Neural cell (in vitro differentiated cells): ENCODE measurements at regions not wholly inside any gene's neighbourhood (a gene's known extent, or its start where the extent isn't known, plus 50 kb on each side); places are given as distances from the start of the nearest gene placed in this dataset.

Source experiments
- H2AFZ ChIP-seq: fragments of 200-600, 300-800 bp; sonication (generic), shearing (Covaris generic); 2 replicates; pipeline ENCODE4 v1.6.0; 2014; ENCODE audit warnings: low read depth, mild to moderate bottlenecking, antibody characterized with exemption, low read length, moderate library complexity
- H3F3A ChIP-seq: fragments of 200-600 bp; shearing (Covaris generic); 2 replicates; pipeline ENCODE4 v1.6.1; 2016; ENCODE audit warnings: mild to moderate bottlenecking, moderate library complexity, mixed read lengths, antibody characterized with exemption, low read length; ENCODE audit not compliant: insufficient read depth, poor library complexity, severe bottlenecking
- H3K27ac ChIP-seq: fragments of 200-600, 300-800 bp; sonication (generic), shearing (Covaris generic); 2 replicates; pipeline ENCODE4 v1.5.1; 2014; ENCODE audit warnings: mild to moderate bottlenecking, low read length, moderate library complexity
- H3K27me3 ChIP-seq: fragments of 300-800, 200-600 bp; sonication (generic), shearing (Covaris generic); 2 replicates; pipeline ENCODE4 v1.6.0; 2014; ENCODE audit warnings: mild to moderate bottlenecking, low read depth, low read length, moderate library complexity; ENCODE audit not compliant: insufficient read depth
- H3K36me3 ChIP-seq: fragments of 300-800, 200-600 bp; sonication (generic), shearing (Covaris generic); 2 replicates; pipeline ENCODE4 v1.5.1; 2014; ENCODE audit warnings: mild to moderate bottlenecking, antibody characterized with exemption, low read length, moderate library complexity; ENCODE audit not compliant: insufficient read depth
- H3K4me2 ChIP-seq: fragments of 300-800, 200-600 bp; sonication (generic), shearing (Covaris generic); 2 replicates; pipeline ENCODE4 v1.6.0; 2014; ENCODE audit warnings: mild to moderate bottlenecking, low read length
- H3K4me3 ChIP-seq: fragments of 300-800, 200-600 bp; sonication (generic), shearing (Covaris generic); 2 replicates; pipeline ENCODE4 v1.5.1; 2014; ENCODE audit warnings: mild to moderate bottlenecking, low read length, moderate library complexity
- H3K79me2 ChIP-seq: fragments of 200-600 bp; shearing (Covaris generic); replicated peaks from 2 replicates; pipeline ENCODE4 v1.6.0; 2014; ENCODE audit warnings: mild to moderate bottlenecking, low read length, moderate library complexity; ENCODE audit not compliant: insufficient read depth
- H3K9ac ChIP-seq: fragments of 300-800, 200-600 bp; sonication (generic), shearing (Covaris generic); 2 replicates; pipeline ENCODE4 v1.6.1; 2016; ENCODE audit warnings: mild to moderate bottlenecking, low read length, mixed read lengths
- H3K9me2 ChIP-seq: fragments of 200-600 bp; shearing (Covaris generic); 2 replicates; pipeline ENCODE4 v1.6.1; 2016; ENCODE audit warnings: mild to moderate bottlenecking, low read length, mixed read lengths; ENCODE audit not compliant: insufficient read depth
- H3K9me3 ChIP-seq: fragments of 200-600, 300-800 bp; sonication (generic), shearing (Covaris generic); 2 replicates; pipeline ENCODE4 v1.6.1; 2016; ENCODE audit warnings: mild to moderate bottlenecking, mixed run types, low read length, moderate library complexity, mixed read lengths
- H4K20me1 ChIP-seq: fragments of 200-600 bp; shearing (Covaris generic); 2 replicates; pipeline ENCODE4 v1.6.1; 2016; ENCODE audit warnings: mild to moderate bottlenecking, mixed run types; ENCODE audit not compliant: insufficient read depth
- CTCF ChIP-seq: fragments of 450-650 bp; IDR thresholded peaks from 2 replicates; pipeline ENCODE4 v1.5.1; 2014; ENCODE audit warnings: antibody characterized with exemption, mild to moderate bottlenecking, moderate library complexity; ENCODE audit not compliant: poor library complexity, severe bottlenecking
- EP300 ChIP-seq: fragments of 450-650 bp; conservative IDR thresholded peaks from 2 replicates; pipeline ENCODE4 v1.6.1; 2014; ENCODE audit warnings: antibody characterized with exemption, mild to moderate bottlenecking, moderate library complexity; ENCODE audit not compliant: poor library complexity, severe bottlenecking
- EZH2 ChIP-seq: fragments of 200-600, 300-800 bp; shearing (Covaris generic), sonication (generic); IDR thresholded peaks from 2 replicates; pipeline ENCODE4 v1.6.1; 2014; ENCODE audit warnings: antibody characterized with exemption, low read length, borderline replicate concordance, mild to moderate bottlenecking; ENCODE audit not compliant: insufficient read depth, poor library complexity, severe bottlenecking
- MXI1 ChIP-seq: fragments of 450-650 bp; conservative IDR thresholded peaks from 2 replicates; pipeline ENCODE4 v1.6.1; 2014; ENCODE audit warnings: antibody characterized with exemption, mild to moderate bottlenecking; ENCODE audit not compliant: poor library complexity, severe bottlenecking
- POLR2AphosphoS5 ChIP-seq: IDR thresholded peaks from 2 replicates; pipeline ENCODE4 v1.6.1; 2012
- RAD21 ChIP-seq: fragments of 450-650 bp; conservative IDR thresholded peaks from 2 replicates; pipeline ENCODE4 v1.6.1; 2014; ENCODE audit warnings: antibody characterized with exemption, mild to moderate bottlenecking, moderate library complexity
- SMC3 ChIP-seq: fragments of 450-650 bp; conservative IDR thresholded peaks from 2 replicates; pipeline ENCODE4 v1.6.1; 2014; ENCODE audit warnings: antibody characterized with exemption, mild to moderate bottlenecking, moderate library complexity; ENCODE audit not compliant: poor library complexity
- TAF1 ChIP-seq: IDR thresholded peaks from 2 replicates; pipeline ENCODE4 v1.6.1; 2012; ENCODE audit warnings: low read depth
- TF ChIP-seq, protein P1 (sequence below): IDR thresholded peaks from 2 replicates; pipeline ENCODE4 v1.6.1; 2012; ENCODE audit warnings: borderline replicate concordance

DNA sequence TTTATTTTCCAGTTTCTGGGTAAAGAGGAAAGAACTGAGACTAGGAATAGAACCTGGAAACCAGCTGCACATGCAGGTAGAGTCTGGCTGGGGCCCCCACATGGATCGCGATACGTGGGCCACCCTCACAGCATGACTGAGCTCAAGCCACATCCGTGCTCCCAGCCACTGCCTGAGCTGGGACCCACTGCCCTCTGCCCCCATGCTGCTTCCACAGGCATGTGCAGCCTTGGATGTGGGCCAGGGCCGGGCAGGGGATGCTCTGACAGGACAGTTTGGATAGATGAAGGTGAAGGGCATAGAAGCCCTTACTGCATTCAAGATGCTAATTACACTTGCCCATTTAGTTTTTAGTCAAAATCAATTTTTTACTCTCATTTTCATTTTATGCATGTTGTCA, 321.2 kb downstream of the DCDC2C start:
- no peaks in the 10 kb centered on the region for H3K9me3 ChIP-seq
- H3K27ac ChIP-seq = no peak overlapping the region
- no peak overlapping the region for H2AFZ ChIP-seq
- TF ChIP-seq CTCF (no peak), RAD21 (no peak), SMC3 (no peak), EP300 (no peak), TAF1 (no peak), POLR2AphosphoS5 (no peak), MXI1 (no peak), EZH2 (no peak)
- TF ChIP-seq, protein P1, sequence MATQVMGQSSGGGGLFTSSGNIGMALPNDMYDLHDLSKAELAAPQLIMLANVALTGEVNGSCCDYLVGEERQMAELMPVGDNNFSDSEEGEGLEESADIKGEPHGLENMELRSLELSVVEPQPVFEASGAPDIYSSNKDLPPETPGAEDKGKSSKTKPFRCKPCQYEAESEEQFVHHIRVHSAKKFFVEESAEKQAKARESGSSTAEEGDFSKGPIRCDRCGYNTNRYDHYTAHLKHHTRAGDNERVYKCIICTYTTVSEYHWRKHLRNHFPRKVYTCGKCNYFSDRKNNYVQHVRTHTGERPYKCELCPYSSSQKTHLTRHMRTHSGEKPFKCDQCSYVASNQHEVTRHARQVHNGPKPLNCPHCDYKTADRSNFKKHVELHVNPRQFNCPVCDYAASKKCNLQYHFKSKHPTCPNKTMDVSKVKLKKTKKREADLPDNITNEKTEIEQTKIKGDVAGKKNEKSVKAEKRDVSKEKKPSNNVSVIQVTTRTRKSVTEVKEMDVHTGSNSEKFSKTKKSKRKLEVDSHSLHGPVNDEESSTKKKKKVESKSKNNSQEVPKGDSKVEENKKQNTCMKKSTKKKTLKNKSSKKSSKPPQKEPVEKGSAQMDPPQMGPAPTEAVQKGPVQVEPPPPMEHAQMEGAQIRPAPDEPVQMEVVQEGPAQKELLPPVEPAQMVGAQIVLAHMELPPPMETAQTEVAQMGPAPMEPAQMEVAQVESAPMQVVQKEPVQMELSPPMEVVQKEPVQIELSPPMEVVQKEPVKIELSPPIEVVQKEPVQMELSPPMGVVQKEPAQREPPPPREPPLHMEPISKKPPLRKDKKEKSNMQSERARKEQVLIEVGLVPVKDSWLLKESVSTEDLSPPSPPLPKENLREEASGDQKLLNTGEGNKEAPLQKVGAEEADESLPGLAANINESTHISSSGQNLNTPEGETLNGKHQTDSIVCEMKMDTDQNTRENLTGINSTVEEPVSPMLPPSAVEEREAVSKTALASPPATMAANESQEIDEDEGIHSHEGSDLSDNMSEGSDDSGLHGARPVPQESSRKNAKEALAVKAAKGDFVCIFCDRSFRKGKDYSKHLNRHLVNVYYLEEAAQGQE = no peak
- H3K9me2 ChIP-seq = no peaks in the 10 kb centered on the region
- no peaks in the 10 kb centered on the region for H3K36me3 ChIP-seq
- no peaks in the 10 kb centered on the region for H4K20me1 ChIP-seq
- no peak overlapping the region for H3K4me3 ChIP-seq
- H3K79me2 ChIP-seq = no peaks in the 10 kb centered on the region
- H3F3A ChIP-seq = no peaks in the 10 kb centered on the region
- no peaks in the 10 kb centered on the region for H3K27me3 ChIP-seq
- no peak overlapping the region for H3K9ac ChIP-seq
- H3K4me2 ChIP-seq = no peak overlapping the region

DNA sequence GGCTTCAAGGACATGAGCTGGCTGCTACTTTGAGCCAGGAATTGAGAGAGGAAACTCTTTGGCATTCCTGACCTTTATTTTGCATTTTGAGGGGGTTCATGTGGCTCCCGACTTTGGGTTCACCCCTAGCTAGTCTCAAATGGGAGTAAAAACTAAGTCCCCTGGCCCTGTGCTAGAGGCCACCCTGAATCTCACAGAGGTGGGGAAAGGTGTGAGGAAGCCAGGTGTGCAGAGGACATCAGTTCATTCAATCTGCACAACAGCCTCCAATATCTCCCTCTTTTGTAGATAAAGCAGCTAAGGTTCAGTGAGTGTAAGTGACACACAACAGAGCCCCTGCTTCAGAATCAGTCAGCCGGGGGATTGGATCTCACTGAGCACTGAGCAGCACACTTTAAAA, 325.7 kb downstream of the DCDC2C start:
- Histone ChIP-seq H3K9me3 (no peaks in the 10 kb centered on the region), H3F3A (no peaks in the 10 kb centered on the region), H3K36me3 (no peaks in the 10 kb centered on the region), H3K4me2 (no peak overlapping the region), H3K9ac (no peak overlapping the region), H3K4me3 (no peak overlapping the region), H2AFZ (no peak overlapping the region), H3K79me2 (no peaks in the 10 kb centered on the region), H3K27me3 (no peaks in the 10 kb centered on the region), H3K9me2 (no peaks in the 10 kb centered on the region), H3K27ac (no peak overlapping the region), H4K20me1 (no peaks in the 10 kb centered on the region)
- TF ChIP-seq EZH2 = no peak
- TF ChIP-seq SMC3 = no peak
- TF ChIP-seq MXI1 = no peak
- TF ChIP-seq POLR2AphosphoS5 = no peak
- TF ChIP-seq, protein P1 = no peak
- no peak for TF ChIP-seq RAD21
- no peak for TF ChIP-seq EP300
- TF ChIP-seq CTCF = no peak
- no peak for TF ChIP-seq TAF1
